Keratinocyte (primary cell): ENCODE measurements at regions not wholly inside any gene's neighbourhood (a gene's known extent, or its start where the extent isn't known, plus 50 kb on each side); places are given as distances from the start of the nearest gene placed in this dataset.

Source experiments
- DNase-seq: peaks from one replicate; pipeline ENCODE4 v3.0.0-alpha.2; 2011; ENCODE audit warnings: low read depth, missing footprints, low spot score
- FAIRE-seq: peaks from 2 replicates; lab custom pipeline; 2011; peaks lifted over from hg19 to GRCh38; lab: Jason Lieb, UNC
- H2AFZ ChIP-seq: 2 replicates; pipeline ENCODE4 v1.6.0; 2012; ENCODE audit warnings: low read length, control low read depth, inconsistent platforms; ENCODE audit not compliant: control insufficient read depth
- H3K27ac ChIP-seq: 2 replicates; pipeline ENCODE4 v1.5.1; 2011; ENCODE audit warnings: low read length; ENCODE audit not compliant: control insufficient read depth, insufficient read depth
- H3K27me3 ChIP-seq: 3 replicates; pipeline ENCODE4 v1.6.0; 2011; ENCODE audit warnings: low read length; ENCODE audit not compliant: control insufficient read depth, insufficient read depth; ENCODE audit errors: extremely low read depth
- H3K36me3 ChIP-seq, 2 experiments: 2 replicates in 1 of 2; 3 replicates in 1 of 2; pipeline ENCODE4 v1.5.1; 2011; ENCODE audit warnings: low read length in 2 of 2, mild to moderate bottlenecking in 1 of 2; ENCODE audit not compliant: control insufficient read depth in 2 of 2, insufficient read depth in 2 of 2; ENCODE audit errors: extremely low read depth in 1 of 2
- H3K4me1 ChIP-seq: 3 replicates; pipeline ENCODE4 v1.5.1; 2011; ENCODE audit warnings: low read length; ENCODE audit not compliant: control insufficient read depth, insufficient read depth; ENCODE audit errors: extremely low read depth
- H3K4me2 ChIP-seq: 3 replicates; pipeline ENCODE4 v1.6.0; 2011; ENCODE audit warnings: low read depth, low read length; ENCODE audit not compliant: control insufficient read depth, insufficient read depth; ENCODE audit errors: extremely low read depth
- H3K4me3 ChIP-seq, 3 experiments: fragments of 200-600 bp in 1 of 3; sonication (generic) in 1 of 3; 2 replicates in 2 of 3; 3 replicates in 1 of 3; pipeline ENCODE4 v1.5.1; 2011 to 2016; ENCODE audit warnings: low read length in 3 of 3, mild to moderate bottlenecking in 3 of 3, control low read depth in 2 of 3, inconsistent platforms in 1 of 3, low read depth in 1 of 3, mixed read lengths in 1 of 3, mixed run types in 1 of 3, moderate library complexity in 1 of 3; ENCODE audit not compliant: control insufficient read depth in 2 of 3, insufficient read depth in 2 of 3; ENCODE audit errors: extremely low read depth in 1 of 3
- H3K79me2 ChIP-seq: 2 replicates; pipeline ENCODE4 v1.6.0; 2012; ENCODE audit warnings: low read length; ENCODE audit not compliant: control insufficient read depth, insufficient read depth
- H3K9ac ChIP-seq: 3 replicates; pipeline ENCODE4 v1.6.0; 2011; ENCODE audit warnings: low read length; ENCODE audit not compliant: control insufficient read depth, insufficient read depth; ENCODE audit errors: extremely low read depth
- H3K9me1 ChIP-seq: 3 replicates; pipeline ENCODE4 v1.6.0; 2011; ENCODE audit warnings: low read length; ENCODE audit not compliant: control insufficient read depth, insufficient read depth; ENCODE audit errors: extremely low read depth
- H3K9me3 ChIP-seq: 2 replicates; pipeline ENCODE4 v1.5.1; 2012; ENCODE audit warnings: low read depth, low read length; ENCODE audit not compliant: control insufficient read depth
- H4K20me1 ChIP-seq: 3 replicates; pipeline ENCODE4 v1.6.0; 2011; ENCODE audit warnings: low read length; ENCODE audit not compliant: control insufficient read depth, insufficient read depth; ENCODE audit errors: extremely low read depth
- EZH2 ChIP-seq: IDR thresholded peaks from one replicate; pipeline ENCODE4 v1.6.1; 2012; ENCODE audit warnings: inconsistent platforms, mild to moderate bottlenecking, low read length, moderate library complexity
- dilution Hi-C: fragments of 300-500 bp; cut with MboI; formaldehyde crosslinking; loops from one replicate; pipeline ENCODE4 v1.7.0; 2020; ENCODE audit warnings: low sequenced_read_pairs; ENCODE audit not compliant: extremely low pct_ligation_motif_present
- TF ChIP-seq, protein P1 (sequence below), 3 experiments: IDR thresholded peaks in 1 of 3; conservative IDR thresholded peaks in 1 of 3; optimal IDR thresholded peaks in 1 of 3; 2 replicates in 2 of 3; 3 replicates in 1 of 3; pipeline versions ENCODE3 to v1.5.1; 2011; ENCODE audit warnings: low read length in 3 of 3, mild to moderate bottlenecking in 3 of 3, moderate library complexity in 2 of 3, control low read depth in 1 of 3, inconsistent platforms in 1 of 3; ENCODE audit not compliant: insufficient read depth in 2 of 3; ENCODE audit errors: extremely low read depth in 1 of 3

DNA sequence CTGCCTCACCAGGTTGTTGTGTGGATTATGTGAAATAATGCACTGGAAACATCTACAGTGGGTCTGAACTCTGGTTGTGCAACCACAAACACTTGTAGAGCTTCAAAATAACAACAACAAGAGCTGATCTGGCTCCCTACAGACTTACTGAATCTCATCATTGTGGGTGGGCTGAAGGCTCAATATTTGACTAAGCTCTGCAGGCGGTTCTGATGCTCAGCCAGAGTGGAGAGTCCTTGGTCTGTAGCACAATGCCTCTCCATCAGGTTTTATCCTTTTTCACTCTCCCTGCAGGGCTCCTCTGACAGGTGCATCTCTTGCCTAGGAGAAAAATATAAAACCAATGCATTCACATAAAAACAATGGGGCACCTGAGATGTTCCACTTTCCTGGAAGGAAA, 456.3 kb upstream of the ONECUT1 start:
- Histone ChIP-seq H2AFZ (no peak overlapping the region), H3K4me2 (no peak overlapping the region), H3K36me3 (no peaks in the 10 kb centered on the region), H3K9ac (no peak overlapping the region), H3K4me1 (no peaks in the 10 kb centered on the region), H3K4me3 (no peak overlapping the region), H3K27me3 (no peaks in the 10 kb centered on the region), H3K9me1 (no peaks in the 10 kb centered on the region), H3K27ac (no peak overlapping the region), H3K9me3 (no peaks in the 10 kb centered on the region), H4K20me1 (no peaks in the 10 kb centered on the region), H3K79me2 (no peaks in the 10 kb centered on the region)
- dilution Hi-C loops = no loop called here
- no peak for FAIRE-seq
- no peak for TF ChIP-seq EZH2
- TF ChIP-seq, protein P1, sequence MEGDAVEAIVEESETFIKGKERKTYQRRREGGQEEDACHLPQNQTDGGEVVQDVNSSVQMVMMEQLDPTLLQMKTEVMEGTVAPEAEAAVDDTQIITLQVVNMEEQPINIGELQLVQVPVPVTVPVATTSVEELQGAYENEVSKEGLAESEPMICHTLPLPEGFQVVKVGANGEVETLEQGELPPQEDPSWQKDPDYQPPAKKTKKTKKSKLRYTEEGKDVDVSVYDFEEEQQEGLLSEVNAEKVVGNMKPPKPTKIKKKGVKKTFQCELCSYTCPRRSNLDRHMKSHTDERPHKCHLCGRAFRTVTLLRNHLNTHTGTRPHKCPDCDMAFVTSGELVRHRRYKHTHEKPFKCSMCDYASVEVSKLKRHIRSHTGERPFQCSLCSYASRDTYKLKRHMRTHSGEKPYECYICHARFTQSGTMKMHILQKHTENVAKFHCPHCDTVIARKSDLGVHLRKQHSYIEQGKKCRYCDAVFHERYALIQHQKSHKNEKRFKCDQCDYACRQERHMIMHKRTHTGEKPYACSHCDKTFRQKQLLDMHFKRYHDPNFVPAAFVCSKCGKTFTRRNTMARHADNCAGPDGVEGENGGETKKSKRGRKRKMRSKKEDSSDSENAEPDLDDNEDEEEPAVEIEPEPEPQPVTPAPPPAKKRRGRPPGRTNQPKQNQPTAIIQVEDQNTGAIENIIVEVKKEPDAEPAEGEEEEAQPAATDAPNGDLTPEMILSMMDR (optimal IDR thresholded peaks at IDR 0.05 in 1 of 3, IDR thresholded peaks at IDR 0.05 in 1 of 3, conservative IDR thresholded peaks at IDR 0.05 in 1 of 3; ENCODE audit: extremely low read depth in 1 of 3, insufficient read depth in 2 of 3, low read length in 3 of 3) = no peak
- no peak for DNase-seq

DNA sequence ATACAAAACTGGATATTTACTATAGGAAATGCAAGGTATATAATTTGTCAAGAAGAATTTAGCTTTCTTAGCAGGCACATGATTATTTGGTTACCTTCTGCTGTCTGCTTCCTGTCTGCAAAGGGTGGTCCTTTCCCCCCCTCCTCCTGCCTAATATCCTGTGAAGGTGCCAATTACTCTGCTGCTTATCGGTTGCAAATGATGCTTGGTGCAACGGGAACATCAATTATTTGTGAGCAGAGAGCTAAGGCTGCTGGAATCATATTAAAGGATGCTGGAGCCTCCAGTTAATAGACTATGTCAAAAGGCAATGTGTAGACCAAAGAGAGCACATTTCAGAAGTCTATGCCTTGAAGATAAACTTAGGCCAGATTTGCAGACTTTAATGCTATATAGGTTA, 443.7 kb upstream of the ONECUT1 start:
- Histone ChIP-seq H3K4me2 (no peak overlapping the region), H3K27ac (no peak overlapping the region), H3K9me1 (no peaks in the 10 kb centered on the region), H3K27me3 (no peaks in the 10 kb centered on the region), H3K9ac (no peak overlapping the region), H3K4me3 (no peak overlapping the region), H3K79me2 (no peaks in the 10 kb centered on the region), H4K20me1 (no peaks in the 10 kb centered on the region), H3K9me3 (no peaks in the 10 kb centered on the region), H3K4me1 (no peaks in the 10 kb centered on the region), H2AFZ (no peak overlapping the region), H3K36me3 (no peaks in the 10 kb centered on the region)
- TF ChIP-seq, protein P1 (optimal IDR thresholded peaks at IDR 0.05 in 1 of 3, IDR thresholded peaks at IDR 0.05 in 1 of 3, conservative IDR thresholded peaks at IDR 0.05 in 1 of 3; ENCODE audit: extremely low read depth in 1 of 3, insufficient read depth in 2 of 3, low read length in 3 of 3) = no peak
- no peak for TF ChIP-seq EZH2
- DNase-seq (no peak), FAIRE-seq (no peak)
- dilution Hi-C loops = no loop called here
